Mesothelial cell of epicardium (in vitro differentiated cells): ENCODE measurements at regions not wholly inside any gene's neighbourhood (a gene's known extent, or its start where the extent isn't known, plus 50 kb on each side); places are given as distances from the start of the nearest gene placed in this dataset.
A peak's percentile ranks its signal among the peaks of the same experiment; 100 is the strongest.

Experiments
- DNase-seq, 2 experiments: peaks; one replicate each; pipeline ENCODE4 v3.0.0; 2021; ENCODE audit warnings: low spot score in 2 of 2; ENCODE audit not compliant: unreplicated experiment in 2 of 2
- H3K27ac Mint-ChIP-seq: 2 replicates; pipeline ENCODE4 v1.8.0; 2021; ENCODE audit warnings: mixed read lengths
- H3K27me3 Mint-ChIP-seq: 2 replicates; pipeline ENCODE4 v1.8.0; 2021; ENCODE audit warnings: low read depth, mixed read lengths
- H3K36me3 Mint-ChIP-seq: 2 replicates; pipeline ENCODE4 v1.8.0; 2021; ENCODE audit warnings: mixed read lengths
- H3K4me1 Mint-ChIP-seq: 2 replicates; pipeline ENCODE4 v1.8.0; 2021; ENCODE audit warnings: mixed read lengths
- H3K4me3 Mint-ChIP-seq: 2 replicates; pipeline ENCODE4 v1.8.0; 2021; ENCODE audit warnings: mild to moderate bottlenecking, moderate library complexity, mixed read lengths
- H3K9me3 Mint-ChIP-seq: 2 replicates; pipeline ENCODE4 v1.8.0; 2021; ENCODE audit warnings: mixed read lengths
- TF ChIP-seq, protein P1 (sequence below): fragments of 200-600 bp; sonication (generic); IDR thresholded peaks from one replicate; pipeline ENCODE4 v1.5.0; 2021; ENCODE audit warnings: antibody characterized with exemption; ENCODE audit not compliant: unreplicated experiment

DNA sequence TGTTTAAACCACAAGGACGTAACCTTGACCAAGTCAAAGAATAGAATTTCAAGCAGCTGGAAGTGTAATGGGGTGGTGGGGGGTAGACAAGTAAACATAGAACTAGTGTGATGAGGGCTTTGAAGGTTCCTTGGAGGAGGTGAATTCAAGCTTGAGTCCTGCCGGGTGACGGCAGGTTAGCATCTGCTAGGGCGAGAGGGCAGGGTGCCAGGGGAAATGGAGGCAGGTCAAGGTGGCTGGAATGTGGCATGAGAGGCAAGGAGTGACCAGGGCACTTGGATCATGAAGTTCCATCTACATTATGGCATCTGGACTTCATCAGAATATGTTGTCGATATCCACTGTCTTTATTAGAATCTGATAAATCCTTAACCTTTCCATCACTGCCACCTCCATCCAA is 207.5 kb upstream of the SLC35B3 start:
- Mint-ChIP-seq H3K27me3 (no peaks in the 10 kb centered on the region), H3K36me3 (no peaks in the 10 kb centered on the region), H3K4me1 (no peaks in the 10 kb centered on the region), H3K27ac (no peak overlapping the region), H3K4me3 (no peak overlapping the region), H3K9me3 (peaks cover 12% of the 10 kb centered on the region)
- TF ChIP-seq, protein P1, sequence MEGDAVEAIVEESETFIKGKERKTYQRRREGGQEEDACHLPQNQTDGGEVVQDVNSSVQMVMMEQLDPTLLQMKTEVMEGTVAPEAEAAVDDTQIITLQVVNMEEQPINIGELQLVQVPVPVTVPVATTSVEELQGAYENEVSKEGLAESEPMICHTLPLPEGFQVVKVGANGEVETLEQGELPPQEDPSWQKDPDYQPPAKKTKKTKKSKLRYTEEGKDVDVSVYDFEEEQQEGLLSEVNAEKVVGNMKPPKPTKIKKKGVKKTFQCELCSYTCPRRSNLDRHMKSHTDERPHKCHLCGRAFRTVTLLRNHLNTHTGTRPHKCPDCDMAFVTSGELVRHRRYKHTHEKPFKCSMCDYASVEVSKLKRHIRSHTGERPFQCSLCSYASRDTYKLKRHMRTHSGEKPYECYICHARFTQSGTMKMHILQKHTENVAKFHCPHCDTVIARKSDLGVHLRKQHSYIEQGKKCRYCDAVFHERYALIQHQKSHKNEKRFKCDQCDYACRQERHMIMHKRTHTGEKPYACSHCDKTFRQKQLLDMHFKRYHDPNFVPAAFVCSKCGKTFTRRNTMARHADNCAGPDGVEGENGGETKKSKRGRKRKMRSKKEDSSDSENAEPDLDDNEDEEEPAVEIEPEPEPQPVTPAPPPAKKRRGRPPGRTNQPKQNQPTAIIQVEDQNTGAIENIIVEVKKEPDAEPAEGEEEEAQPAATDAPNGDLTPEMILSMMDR = no peak
- DNase-seq = no peak

DNA sequence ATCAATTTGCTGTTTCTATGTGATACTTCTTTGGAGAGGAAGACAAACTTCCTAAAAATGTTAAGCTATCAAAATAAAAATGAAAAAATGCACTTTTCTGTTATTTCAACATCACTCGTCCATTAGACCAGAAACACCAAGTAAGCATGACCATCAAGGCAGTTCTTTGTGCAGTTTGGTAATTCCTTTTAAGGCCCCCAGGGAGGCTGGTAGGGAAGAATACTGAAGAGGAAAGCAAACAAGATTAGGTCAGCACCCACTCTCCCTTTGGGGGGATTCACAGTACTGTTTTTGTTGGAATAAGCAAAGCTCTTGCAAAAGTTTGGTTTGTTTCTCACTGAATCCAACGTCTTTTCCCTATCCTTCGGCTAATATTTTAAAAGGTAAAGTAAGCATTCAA is 206.8 kb upstream of the SLC35B3 start:
- Mint-ChIP-seq H3K4me1 (no peaks in the 10 kb centered on the region), H3K9me3 (peaks cover 12% of the 10 kb centered on the region), H3K27ac (no peak overlapping the region), H3K4me3 (no peak overlapping the region), H3K27me3 (no peaks in the 10 kb centered on the region), H3K36me3 (no peaks in the 10 kb centered on the region)
- no peak for DNase-seq
- TF ChIP-seq, protein P1 = no peak

DNA sequence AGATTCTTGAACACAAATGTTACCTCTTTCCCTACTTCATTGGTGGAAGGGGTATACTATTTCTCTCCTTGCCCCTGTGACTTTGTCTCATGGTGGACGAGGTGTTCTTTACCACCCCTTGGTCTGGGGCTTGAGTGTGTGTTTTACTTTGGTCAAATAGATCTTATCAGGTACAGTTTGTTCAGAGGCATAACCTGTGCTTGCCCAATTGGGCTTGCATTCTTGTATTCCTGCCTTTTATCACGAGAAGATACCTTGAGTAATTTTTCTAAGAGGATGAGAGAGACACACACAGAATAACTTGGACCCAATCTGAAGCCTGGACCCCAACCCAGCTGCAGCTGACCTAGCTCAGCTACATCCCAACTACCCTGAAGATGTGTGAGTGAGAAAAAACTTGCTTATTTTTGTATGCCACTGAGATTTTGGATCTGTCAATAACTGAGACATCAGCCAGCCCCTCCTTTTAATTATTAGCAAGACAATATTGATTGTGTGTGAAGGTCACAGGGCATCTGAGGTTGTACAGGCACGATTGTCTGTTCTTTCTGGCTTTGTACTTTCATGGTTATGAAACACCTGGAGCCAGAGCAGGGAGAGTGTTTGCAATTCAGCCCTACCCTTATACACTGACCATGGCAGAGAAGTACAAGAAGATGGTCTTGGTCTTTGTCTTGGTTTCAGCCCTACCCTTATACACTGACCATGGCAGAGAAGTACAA is 204.7 kb upstream of the SLC35B3 start:
- Mint-ChIP-seq H3K27ac (no peak overlapping the region), H3K9me3 (peaks cover 17% of the 10 kb centered on the region), H3K4me1 (no peaks in the 10 kb centered on the region), H3K4me3 (no peak overlapping the region), H3K36me3 (no peaks in the 10 kb centered on the region), H3K27me3 (no peaks in the 10 kb centered on the region)
- DNase-seq = no peak
- TF ChIP-seq, protein P1 = no peak

GRCh38 chr6:8637896-8638597 is 202.7 kb upstream of the SLC35B3 start:
- Mint-ChIP-seq H3K27ac (no peak overlapping the region), H3K4me3 (no peak overlapping the region), H3K27me3 (no peaks in the 10 kb centered on the region), H3K36me3 (no peaks in the 10 kb centered on the region), H3K9me3 (peaks cover 19% of the 10 kb centered on the region), H3K4me1 (peaks cover 11% of the 10 kb centered on the region)
- DNase-seq = no peak
- TF ChIP-seq, protein P1 = no peak

GRCh38 chr6:8633762-8634161 is 198.4 kb upstream of the SLC35B3 start:
- TF ChIP-seq, protein P1 = no peak
- H3K4me1 Mint-ChIP-seq = peaks cover 14% of the 10 kb centered on the region
- H3K4me3 Mint-ChIP-seq = no peak overlapping the region
- H3K27ac Mint-ChIP-seq = peak overlapping the region; percentile 7
- no peak for DNase-seq
- H3K9me3 Mint-ChIP-seq = peaks cover 7% of the 10 kb centered on the region
- H3K27me3 Mint-ChIP-seq = no peaks in the 10 kb centered on the region
- no peaks in the 10 kb centered on the region for H3K36me3 Mint-ChIP-seq
